HL-60 (cell line): ENCODE measurements at regions not wholly inside any gene's neighbourhood (a gene's known extent, or its start where the extent isn't known, plus 50 kb on each side); places are given as distances from the start of the nearest gene placed in this dataset.

Experiments used
- DNase-seq, 2 experiments: peaks; one replicate each; pipeline ENCODE4 v3.0.0-alpha.2; 2010 to 2020; ENCODE audit warnings: low read depth in 1 of 2, low spot score in 1 of 2
- H3K27ac ChIP-seq: fragments of 250-450 bp; sonication (Bioruptor Pico); replicated peaks from 2 replicates; pipeline ENCODE4 v1.5.1; 2020; ENCODE audit warnings: mild to moderate bottlenecking, moderate library complexity
- H3K27me3 ChIP-seq: fragments of 250-450 bp; sonication (Bioruptor Pico); 2 replicates; pipeline ENCODE4 v1.5.1; 2021; ENCODE audit warnings: mild to moderate bottlenecking, moderate library complexity; ENCODE audit not compliant: insufficient read depth, poor library complexity, severe bottlenecking
- H3K4me3 ChIP-seq: replicated peaks from 2 replicates; pipeline ENCODE4 v1.5.1; 2011; ENCODE audit warnings: mild to moderate bottlenecking, control low read depth, low read length; ENCODE audit not compliant: insufficient read depth
- CTCF ChIP-seq: IDR thresholded peaks from one replicate; pipeline ENCODE4 v1.5.1; 2011; ENCODE audit warnings: low read length, control low read depth, inconsistent platforms; ENCODE audit not compliant: insufficient read depth
- GABPA ChIP-seq: IDR thresholded peaks from 2 replicates; pipeline ENCODE4 v1.6.1; 2012; ENCODE audit warnings: low read depth
- POLR2AphosphoS5 ChIP-seq: IDR thresholded peaks from 2 replicates; pipeline ENCODE4 v1.6.1; 2012; ENCODE audit warnings: low read depth
- REST ChIP-seq: IDR thresholded peaks from 2 replicates; pipeline ENCODE4 v1.6.1; 2012; ENCODE audit warnings: low read depth; ENCODE audit not compliant: insufficient replicate concordance
- SPI1 ChIP-seq: IDR thresholded peaks from 2 replicates; pipeline ENCODE4 v1.6.1; 2012; ENCODE audit warnings: low read depth, mild to moderate bottlenecking, borderline replicate concordance

- Histone ChIP-seq H3K27ac (no peak overlapping the region), H3K4me3 (no peak overlapping the region), H3K27me3 (peaks cover 3% of the 10 kb centered on the region)
- no peak for DNase-seq
- TF ChIP-seq GABPA: no peak
- no peak for TF ChIP-seq POLR2AphosphoS5
- TF ChIP-seq REST: no peak
- TF ChIP-seq SPI1: no peak
- TF ChIP-seq CTCF: no peak
These were observed 179.8 kb downstream of the SLIT2 start for GRCh38 chr4:20431543-20431951.

GRCh38 chr4:20432088-20432487 is 180.4 kb downstream of the SLIT2 start:
- DNase-seq: no peak
- TF ChIP-seq REST (no peak), POLR2AphosphoS5 (no peak), GABPA (no peak), CTCF (no peak), SPI1 (no peak)
- Histone ChIP-seq H3K4me3 (no peak overlapping the region), H3K27me3 (peaks cover 3% of the 10 kb centered on the region), H3K27ac (no peak overlapping the region)

- no peak for DNase-seq
- H3K27ac ChIP-seq: no peak overlapping the region
- no peak for TF ChIP-seq POLR2AphosphoS5
- no peak for TF ChIP-seq CTCF
- TF ChIP-seq GABPA: no peak
- TF ChIP-seq SPI1: no peak
- TF ChIP-seq REST: no peak
- H3K27me3 ChIP-seq: no peaks in the 10 kb centered on the region
- no peak overlapping the region for H3K4me3 ChIP-seq
These were observed 181.5 kb downstream of the SLIT2 start for GRCh38 chr4:20433097-20433705.
